ENCODE measurements at regions not wholly inside any gene's neighbourhood (a gene's known extent, or its start where the extent isn't known, plus 50 kb on each side); places are given as distances from the start of the nearest gene placed in this dataset.

DNA sequence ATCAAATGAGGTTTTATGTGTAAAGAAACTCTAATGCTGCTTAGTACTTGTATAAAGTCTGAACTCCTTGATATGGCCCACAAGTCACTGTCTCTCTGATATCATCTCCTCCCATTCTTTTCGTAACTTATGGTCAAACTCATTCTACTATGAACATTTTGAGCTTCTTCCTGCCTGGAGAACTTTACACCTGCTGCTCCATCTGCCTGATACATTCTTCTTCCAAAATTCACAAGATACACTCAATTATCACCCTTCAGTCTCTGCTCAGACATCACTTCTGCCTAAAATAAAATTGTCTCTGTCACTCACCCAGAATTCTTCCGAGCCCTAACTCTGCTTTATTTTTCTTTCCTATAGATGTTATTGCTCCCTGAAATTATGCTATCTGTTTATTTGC, 192.8 kb upstream of the LYPLAL1 start:
- TF ChIP-seq, protein P1, sequence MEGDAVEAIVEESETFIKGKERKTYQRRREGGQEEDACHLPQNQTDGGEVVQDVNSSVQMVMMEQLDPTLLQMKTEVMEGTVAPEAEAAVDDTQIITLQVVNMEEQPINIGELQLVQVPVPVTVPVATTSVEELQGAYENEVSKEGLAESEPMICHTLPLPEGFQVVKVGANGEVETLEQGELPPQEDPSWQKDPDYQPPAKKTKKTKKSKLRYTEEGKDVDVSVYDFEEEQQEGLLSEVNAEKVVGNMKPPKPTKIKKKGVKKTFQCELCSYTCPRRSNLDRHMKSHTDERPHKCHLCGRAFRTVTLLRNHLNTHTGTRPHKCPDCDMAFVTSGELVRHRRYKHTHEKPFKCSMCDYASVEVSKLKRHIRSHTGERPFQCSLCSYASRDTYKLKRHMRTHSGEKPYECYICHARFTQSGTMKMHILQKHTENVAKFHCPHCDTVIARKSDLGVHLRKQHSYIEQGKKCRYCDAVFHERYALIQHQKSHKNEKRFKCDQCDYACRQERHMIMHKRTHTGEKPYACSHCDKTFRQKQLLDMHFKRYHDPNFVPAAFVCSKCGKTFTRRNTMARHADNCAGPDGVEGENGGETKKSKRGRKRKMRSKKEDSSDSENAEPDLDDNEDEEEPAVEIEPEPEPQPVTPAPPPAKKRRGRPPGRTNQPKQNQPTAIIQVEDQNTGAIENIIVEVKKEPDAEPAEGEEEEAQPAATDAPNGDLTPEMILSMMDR (IDR thresholded peaks at IDR 0.05 in 2 of 3, conservative IDR thresholded peaks at IDR 0.05 in 1 of 3; ENCODE audit: control insufficient read depth in 2 of 3, extremely low read depth in 1 of 3, insufficient read depth in 1 of 3, low read depth in 3 of 3, low read length in 3 of 3), result no peak
- no peak for TF ChIP-seq GABPA (IDR thresholded peaks at IDR 0.05; ENCODE audit: low read depth)

Measured in GM12878 (cell line).